H1 (cell line): ENCODE measurements at regions not wholly inside any gene's neighbourhood (a gene's known extent, or its start where the extent isn't known, plus 50 kb on each side); places are given as distances from the start of the nearest gene placed in this dataset.

Source experiments
- CTCF ChIA-PET: fragments of 300-600 bp; sonication (Branson Sonifier 250); formaldehyde crosslinking; loops from one replicate; lab custom pipeline; 2021; ENCODE audit not compliant: partially characterized antibody; lab: Charles Lee
- POLR2A ChIA-PET: fragments of 300-600 bp; sonication (Branson Sonifier 250); formaldehyde crosslinking; loops from one replicate; lab custom pipeline; 2021; ENCODE audit warnings: inconsistent platforms; ENCODE audit not compliant: partially characterized antibody; lab: Charles Lee
- DNase-seq, 2 experiments: peaks; one replicate each; pipeline versions ENCODE4 v3.0.0 to v3.0.0-alpha.2; 2010 to 2022; ENCODE audit warnings: low spot score in 2 of 2, low read depth in 1 of 2, mixed read lengths in 1 of 2
- FAIRE-seq: peaks from 2 replicates; lab custom pipeline; 2011; peaks lifted over from hg19 to GRCh38; lab: Jason Lieb, UNC
- H2AFZ ChIP-seq: 2 replicates; pipeline ENCODE4 v1.8.1; 2012; ENCODE audit warnings: low read length, inconsistent platforms
- H2AK5ac ChIP-seq: 2 replicates; pipeline ENCODE4 v1.6.1; 2013; ENCODE audit warnings: low read depth, low read length
- H2BK120ac ChIP-seq: replicated peaks from 2 replicates; pipeline ENCODE3; 2013; ENCODE audit warnings: low read depth, low read length, inconsistent platforms
- H2BK12ac ChIP-seq: 2 replicates; pipeline ENCODE4 v1.6.1; 2013; ENCODE audit warnings: low read depth, low read length
- H2BK15ac ChIP-seq: 2 replicates; pipeline ENCODE4 v1.6.1; 2013; ENCODE audit warnings: low read length
- H2BK20ac ChIP-seq: 2 replicates; pipeline ENCODE4 v1.6.1; 2013; ENCODE audit warnings: low read length
- H2BK5ac ChIP-seq: 2 replicates; pipeline ENCODE4 v1.6.1; 2013; ENCODE audit warnings: low read depth, low read length
- H3K14ac ChIP-seq: 2 replicates; pipeline ENCODE4 v1.6.1; 2013; ENCODE audit warnings: inconsistent platforms; ENCODE audit not compliant: insufficient read length
- H3K18ac ChIP-seq: 2 replicates; pipeline ENCODE4 v1.6.1; 2013; ENCODE audit warnings: low read length; ENCODE audit errors: extremely low read depth
- H3K23ac ChIP-seq: 2 replicates; pipeline ENCODE4 v1.6.1; 2013; ENCODE audit warnings: inconsistent platforms; ENCODE audit not compliant: insufficient read length
- H3K23me2 ChIP-seq: 2 replicates; pipeline ENCODE4 v1.6.1; 2013; ENCODE audit warnings: low read depth, low read length
- H3K27ac ChIP-seq: 2 replicates; pipeline ENCODE4 v1.6.1; 2011; ENCODE audit warnings: low read depth, low read length, inconsistent platforms
- H3K27me3 ChIP-seq, 4 experiments: replicated peaks in 1 of 4; 1 replicate in 1 of 4; 2 replicates in 3 of 4; pipeline versions ENCODE4 v1.6.1 to v1.8.1; 2011 to 2013; ENCODE audit warnings: low read length in 3 of 4, mild to moderate bottlenecking in 3 of 4, inconsistent platforms in 2 of 4, mixed read lengths in 2 of 4, moderate library complexity in 1 of 4; ENCODE audit not compliant: control insufficient read depth in 3 of 4, insufficient read depth in 3 of 4; ENCODE audit errors: extremely low read depth in 1 of 4
- H3K36me3 ChIP-seq, 4 experiments: 2 replicates each; pipeline versions ENCODE4 v1.6.1 to v1.8.1; 2011 to 2013; ENCODE audit warnings: mild to moderate bottlenecking in 4 of 4, low read length in 3 of 4, moderate library complexity in 2 of 4, control low read depth in 1 of 4, inconsistent platforms in 1 of 4; ENCODE audit not compliant: insufficient read depth in 4 of 4, control insufficient read depth in 2 of 4
- H3K4ac ChIP-seq: replicated peaks from 2 replicates; pipeline ENCODE3; 2013; ENCODE audit warnings: low read length, low read depth, mixed read lengths, inconsistent platforms; ENCODE audit not compliant: insufficient read length
- H3K4me1 ChIP-seq, 4 experiments: replicated peaks in 1 of 4; 1 replicate in 1 of 4; 2 replicates in 3 of 4; pipeline versions ENCODE4 v1.6.1 to v1.8.1; 2011 to 2013; ENCODE audit warnings: low read length in 3 of 4, inconsistent platforms in 2 of 4, mixed read lengths in 1 of 4; ENCODE audit not compliant: insufficient read depth in 4 of 4, control insufficient read depth in 3 of 4
- H3K4me2 ChIP-seq, 2 experiments: 2 replicates each; pipeline versions ENCODE4 v1.6.1 to v1.8.1; 2011 to 2013; ENCODE audit warnings: low read depth in 2 of 2, low read length in 2 of 2, control low read depth in 1 of 2, inconsistent platforms in 1 of 2, mild to moderate bottlenecking in 1 of 2; ENCODE audit not compliant: insufficient read depth in 1 of 2
- H3K4me3 ChIP-seq, 4 experiments: fragments of 200-600, 300-600 bp in 1 of 4; sonication (generic), shearing (Covaris generic), sonication (Bioruptor Twin) in 1 of 4; 2 replicates each; pipeline versions ENCODE4 v1.5.1 to v1.8.1; 2011 to 2016; ENCODE audit warnings: low read length in 4 of 4, low read depth in 3 of 4, control low read depth in 2 of 4, inconsistent platforms in 2 of 4, mild to moderate bottlenecking in 2 of 4, mixed read lengths in 1 of 4, moderate library complexity in 1 of 4; ENCODE audit not compliant: insufficient read depth in 2 of 4; ENCODE audit errors: extremely low read depth in 1 of 4
- H3K56ac ChIP-seq: replicated peaks from 2 replicates; pipeline ENCODE3; 2013; ENCODE audit warnings: low read depth, mild to moderate bottlenecking, mixed read lengths, low read length, inconsistent platforms; ENCODE audit not compliant: insufficient read length
- H3K79me1 ChIP-seq: 2 replicates; pipeline ENCODE4 v1.6.1; 2013; ENCODE audit warnings: low read depth, low read length, control low read depth
- H3K79me2 ChIP-seq, 2 experiments: 2 replicates each; pipeline versions ENCODE4 v1.6.1 to v1.8.1; 2012 to 2013; ENCODE audit warnings: low read length in 2 of 2, mild to moderate bottlenecking in 2 of 2, inconsistent platforms in 1 of 2; ENCODE audit not compliant: insufficient read depth in 2 of 2, control insufficient read depth in 1 of 2
- H3K9ac ChIP-seq, 4 experiments: replicated peaks in 1 of 4; 1 replicate in 1 of 4; 2 replicates in 3 of 4; pipeline versions ENCODE4 v1.6.1 to v1.8.1; 2011 to 2013; ENCODE audit warnings: low read depth in 3 of 4, low read length in 3 of 4, control low read depth in 2 of 4, mild to moderate bottlenecking in 2 of 4, moderate library complexity in 2 of 4, inconsistent platforms in 1 of 4; ENCODE audit errors: extremely low read depth in 1 of 4
- H3K9me3 ChIP-seq, 2 experiments: 2 replicates each; pipeline versions ENCODE4 v1.6.1 to v1.8.1; 2012 to 2013; ENCODE audit warnings: mild to moderate bottlenecking in 2 of 2, moderate library complexity in 2 of 2, control low read depth in 1 of 2, inconsistent platforms in 1 of 2, low read depth in 1 of 2, low read length in 1 of 2, mixed read lengths in 1 of 2; ENCODE audit not compliant: insufficient read depth in 2 of 2
- H4K20me1 ChIP-seq, 2 experiments: replicated peaks in 1 of 2; 2 replicates each; pipeline versions ENCODE3 to v1.8.1; 2011 to 2013; ENCODE audit warnings: inconsistent platforms in 2 of 2, low read length in 2 of 2, mild to moderate bottlenecking in 1 of 2; ENCODE audit not compliant: insufficient read depth in 2 of 2, control insufficient read depth in 1 of 2
- H4K5ac ChIP-seq: 2 replicates; pipeline ENCODE4 v1.6.1; 2013; ENCODE audit warnings: low read length, low read depth, mixed read lengths, inconsistent platforms; ENCODE audit not compliant: insufficient read length
- H4K8ac ChIP-seq: 2 replicates; pipeline ENCODE4 v1.8.0; 2013; ENCODE audit warnings: mild to moderate bottlenecking, moderate library complexity, low read length, inconsistent platforms; ENCODE audit not compliant: insufficient read depth; ENCODE audit errors: extremely low read depth
- H4K91ac ChIP-seq: replicated peaks from 2 replicates; pipeline ENCODE3; 2013; ENCODE audit warnings: low read length, mixed read lengths, inconsistent platforms; ENCODE audit not compliant: insufficient read length
- BCL11A ChIP-seq, 2 experiments: IDR thresholded peaks; one replicate each; pipeline ENCODE4 v1.6.1; 2011; ENCODE audit warnings: low read depth in 2 of 2, low read length in 2 of 2, mild to moderate bottlenecking in 2 of 2
- E2F6 ChIP-seq: IDR thresholded peaks from 2 replicates; pipeline ENCODE4 v1.6.1; 2012; ENCODE audit warnings: inconsistent platforms
- EP300 ChIP-seq, 2 experiments: IDR thresholded peaks; 1 replicate in 1 of 2; 2 replicates in 1 of 2; pipeline ENCODE4 v1.6.1; 2011 to 2012; ENCODE audit warnings: low read depth in 2 of 2, low read length in 2 of 2, mild to moderate bottlenecking in 2 of 2, borderline replicate concordance in 1 of 2, inconsistent platforms in 1 of 2, moderate library complexity in 1 of 2
- GABPA ChIP-seq: IDR thresholded peaks from 2 replicates; pipeline ENCODE4 v1.6.1; 2011; ENCODE audit warnings: mild to moderate bottlenecking, low read length, moderate library complexity, borderline replicate concordance; ENCODE audit not compliant: insufficient read depth
- HDAC6 ChIP-seq: IDR thresholded peaks from one replicate; pipeline ENCODE4 v1.7.1; 2012; ENCODE audit warnings: low read depth, mild to moderate bottlenecking, inconsistent platforms, low read length, moderate library complexity
- JUN ChIP-seq: IDR thresholded peaks from 2 replicates; pipeline ENCODE4 v1.6.1; 2011; ENCODE audit warnings: low read depth, mild to moderate bottlenecking, improper control_type of control experiment, low read length
- JUND ChIP-seq: IDR thresholded peaks from 2 replicates; pipeline ENCODE4 v1.6.1; 2011; ENCODE audit warnings: mild to moderate bottlenecking, improper control_type of control experiment, low read length
- KDM1A ChIP-seq: fragments of 200-600, 300-600 bp; sonication (generic); IDR thresholded peaks from 2 replicates; pipeline ENCODE4 v1.7.1; 2016; ENCODE audit warnings: mild to moderate bottlenecking, low read length, borderline replicate concordance
- SIRT6 ChIP-seq: IDR thresholded peaks from one replicate; pipeline ENCODE4 v1.7.1; 2012; ENCODE audit warnings: low read length, inconsistent platforms
- TAF7 ChIP-seq: optimal IDR thresholded peaks from 2 replicates; pipeline ENCODE3; 2011; ENCODE audit warnings: low read depth, mild to moderate bottlenecking, inconsistent platforms, low read length, moderate library complexity, borderline replicate concordance
- whole genome bisulfite sequencing, 2 experiments: shearing (Covaris generic) in 1 of 2; methylation state at CpG; one replicate each; pipeline versions ENCODE4 v1.1.6 to v1.1.7; 2013 to 2015; ENCODE audit warnings: low lambda C conversion rate in 2 of 2, mixed read lengths in 2 of 2, inconsistent platforms in 1 of 2, low coverage in 1 of 2, missing lambda C conversion rate in 1 of 2; ENCODE audit not compliant: insufficient replicate concordance in 2 of 2, insufficient coverage in 1 of 2, insufficient read length in 1 of 2; ENCODE audit errors: extremely low coverage in 1 of 2, missing lambda C conversion rate in 1 of 2; 5-methylcytosine and 5-hydroxymethylcytosine counted together

DNA sequence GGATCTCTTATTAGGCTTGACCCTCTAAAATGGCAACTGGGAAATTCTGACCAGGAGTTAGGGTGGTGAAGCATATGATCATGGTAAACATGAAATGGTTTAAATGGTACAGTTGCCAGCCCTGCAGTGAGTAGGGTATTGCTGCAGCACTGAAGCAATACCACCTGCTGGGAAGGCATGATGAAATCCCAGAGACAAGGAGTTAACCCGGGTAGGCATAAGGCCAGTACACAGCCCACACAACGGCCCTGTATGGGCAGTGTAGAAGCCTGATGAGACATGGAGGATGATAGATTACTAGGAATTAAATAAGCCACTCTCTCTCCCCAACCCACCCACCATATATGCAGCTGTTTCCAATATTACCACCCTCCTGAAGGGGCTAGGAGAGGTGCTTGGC lies 197.4 kb upstream of the MOCS1 start:
- Histone ChIP-seq H3K23ac (no peak overlapping the region), H3K4me1 (no peaks in the 10 kb centered on the region), H2AFZ (no peak overlapping the region), H3K27me3 (no peaks in the 10 kb centered on the region), H3K9ac (no peak overlapping the region), H3K36me3 (no peaks in the 10 kb centered on the region)
- TF ChIP-seq BCL11A (IDR thresholded peaks at IDR 0.05; ENCODE audit: low read depth in 2 of 2, low read length in 2 of 2): no peak
- TF ChIP-seq EP300 (IDR thresholded peaks at IDR 0.05; ENCODE audit: borderline replicate concordance in 1 of 2, low read depth in 2 of 2, low read length in 2 of 2): no peak
- TF ChIP-seq SIRT6: no peak
- TF ChIP-seq E2F6: no peak
- TF ChIP-seq JUN: no peak
- TF ChIP-seq JUND: no peak
- no peak for TF ChIP-seq KDM1A
- no peak for TF ChIP-seq HDAC6
- TF ChIP-seq TAF7: no peak
- TF ChIP-seq GABPA: no peak
- TF ChIP-seq, all 59 proteins: peak for 0
- Histone ChIP-seq H3K56ac (no peak overlapping the region), H3K23me2 (no peaks in the 10 kb centered on the region), H2BK15ac (no peak overlapping the region), H2BK20ac (no peak overlapping the region), H3K4me2 (no peak overlapping the region), H2BK120ac (no peak overlapping the region), H3K9me3 (0 out of 4 replicates have a peak, but pooled peaks cover 0 to 4% of the 10 kb centered on the region in 2 experiments), H3K4me3 (no peak overlapping the region), H4K8ac (no peak overlapping the region), H3K27ac (no peak overlapping the region), H4K91ac (no peak overlapping the region), H3K14ac (no peak overlapping the region), H3K79me2 (no peaks in the 10 kb centered on the region), H3K18ac (no peak overlapping the region), H2BK5ac (no peak overlapping the region), H3K4ac (no peak overlapping the region), H4K5ac (no peak overlapping the region), H2AK5ac (no peak overlapping the region), H4K20me1 (no peaks in the 10 kb centered on the region), H2BK12ac (no peak overlapping the region), H3K79me1 (no peaks in the 10 kb centered on the region)
- 78% methylated on average over 2 of the region's 2 CpGs; no CpG with 5 or more reads in 1 of the 2 experiments for WGBS, 2 experiments
- ChIA-PET CTCF (interaction anchor here (0.7 kb wide), 1 partner anchor 11 kb away, joined by 3 read pairs; no protein-coding TSS in a partner anchor), POLR2A (no interaction called here)
- FAIRE-seq: no peak
- no peak for DNase-seq
